Kidney epithelial cell (primary cell): ENCODE measurements at regions not wholly inside any gene's neighbourhood (a gene's known extent, or its start where the extent isn't known, plus 50 kb on each side); places are given as distances from the start of the nearest gene placed in this dataset.
"Not testable (repeated sequence)": the region's sequence is repeated elsewhere in the genome, so short reads cannot be mapped to it uniquely, and the experiment has no call there.

Source experiments
- DNase-seq: peaks from one replicate; pipeline ENCODE4 v3.0.0-alpha.2; 2010; ENCODE audit warnings: low read depth
- H3K27me3 ChIP-seq: 2 replicates; pipeline ENCODE4 v1.6.0; 2011; ENCODE audit warnings: low read length; ENCODE audit not compliant: control insufficient read depth, insufficient read depth
- H3K36me3 ChIP-seq: 2 replicates; pipeline ENCODE4 v1.5.1; 2011; ENCODE audit warnings: low read length; ENCODE audit not compliant: control insufficient read depth, insufficient read depth
- H3K4me3 ChIP-seq: 2 replicates; pipeline ENCODE4 v1.5.1; 2011; ENCODE audit warnings: low read depth, mild to moderate bottlenecking, control low read depth, low read length
- TF ChIP-seq, protein P1 (sequence below): IDR thresholded peaks from 2 replicates; pipeline ENCODE4 v1.5.1; 2011; ENCODE audit warnings: mild to moderate bottlenecking, moderate library complexity, low read length, control low read depth, inconsistent platforms; ENCODE audit not compliant: insufficient read depth, poor library complexity, severe bottlenecking

DNA sequence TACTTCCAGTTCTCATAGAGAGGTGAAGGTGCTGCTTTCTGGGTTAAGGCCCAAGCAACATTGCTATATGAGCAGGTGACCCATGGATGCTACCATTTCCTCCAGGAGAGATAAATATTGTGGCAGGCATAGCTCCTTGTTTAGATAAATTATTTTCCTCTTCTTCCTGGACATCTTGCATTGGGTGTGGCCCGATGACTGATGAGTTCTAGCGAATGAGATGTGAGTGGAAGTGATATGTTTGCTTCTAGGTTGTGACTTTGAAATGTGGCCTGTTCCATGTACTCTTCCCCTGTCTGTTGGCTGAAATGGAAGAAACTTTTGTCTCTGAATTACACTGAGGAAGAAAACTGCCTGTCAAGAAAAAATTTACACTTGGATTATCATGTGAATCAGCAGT is 101.7 kb upstream of the FMN2 start:
- DNase-seq, result no peak
- no peak overlapping the region for H3K4me3 ChIP-seq
- TF ChIP-seq, protein P1, sequence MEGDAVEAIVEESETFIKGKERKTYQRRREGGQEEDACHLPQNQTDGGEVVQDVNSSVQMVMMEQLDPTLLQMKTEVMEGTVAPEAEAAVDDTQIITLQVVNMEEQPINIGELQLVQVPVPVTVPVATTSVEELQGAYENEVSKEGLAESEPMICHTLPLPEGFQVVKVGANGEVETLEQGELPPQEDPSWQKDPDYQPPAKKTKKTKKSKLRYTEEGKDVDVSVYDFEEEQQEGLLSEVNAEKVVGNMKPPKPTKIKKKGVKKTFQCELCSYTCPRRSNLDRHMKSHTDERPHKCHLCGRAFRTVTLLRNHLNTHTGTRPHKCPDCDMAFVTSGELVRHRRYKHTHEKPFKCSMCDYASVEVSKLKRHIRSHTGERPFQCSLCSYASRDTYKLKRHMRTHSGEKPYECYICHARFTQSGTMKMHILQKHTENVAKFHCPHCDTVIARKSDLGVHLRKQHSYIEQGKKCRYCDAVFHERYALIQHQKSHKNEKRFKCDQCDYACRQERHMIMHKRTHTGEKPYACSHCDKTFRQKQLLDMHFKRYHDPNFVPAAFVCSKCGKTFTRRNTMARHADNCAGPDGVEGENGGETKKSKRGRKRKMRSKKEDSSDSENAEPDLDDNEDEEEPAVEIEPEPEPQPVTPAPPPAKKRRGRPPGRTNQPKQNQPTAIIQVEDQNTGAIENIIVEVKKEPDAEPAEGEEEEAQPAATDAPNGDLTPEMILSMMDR, result no peak
- no peaks in the 10 kb centered on the region for H3K27me3 ChIP-seq
- no peaks in the 10 kb centered on the region for H3K36me3 ChIP-seq

DNA sequence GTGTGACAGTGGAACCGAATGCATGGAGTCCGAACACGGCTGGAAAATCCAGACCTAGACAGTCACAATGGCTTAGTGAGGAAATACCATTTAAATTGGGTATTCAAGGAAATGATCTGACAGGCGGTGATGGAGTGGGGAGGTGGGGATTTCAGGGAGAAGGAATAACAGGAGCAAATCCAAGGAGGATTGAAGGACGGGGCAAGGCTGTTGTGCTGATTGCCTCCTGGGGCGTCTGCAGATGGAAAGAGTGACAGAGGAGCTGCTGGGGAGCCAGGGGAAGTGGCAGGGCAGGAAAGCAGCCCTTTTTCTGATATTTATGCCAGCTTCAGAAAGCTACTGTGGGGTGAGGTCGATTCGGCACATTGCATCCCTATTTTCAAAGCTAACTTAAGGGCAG is 99.1 kb upstream of the FMN2 start:
- H3K27me3 ChIP-seq, DNase-seq, H3K36me3 ChIP-seq, H3K4me3 ChIP-seq: not testable (repeated sequence)

DNA sequence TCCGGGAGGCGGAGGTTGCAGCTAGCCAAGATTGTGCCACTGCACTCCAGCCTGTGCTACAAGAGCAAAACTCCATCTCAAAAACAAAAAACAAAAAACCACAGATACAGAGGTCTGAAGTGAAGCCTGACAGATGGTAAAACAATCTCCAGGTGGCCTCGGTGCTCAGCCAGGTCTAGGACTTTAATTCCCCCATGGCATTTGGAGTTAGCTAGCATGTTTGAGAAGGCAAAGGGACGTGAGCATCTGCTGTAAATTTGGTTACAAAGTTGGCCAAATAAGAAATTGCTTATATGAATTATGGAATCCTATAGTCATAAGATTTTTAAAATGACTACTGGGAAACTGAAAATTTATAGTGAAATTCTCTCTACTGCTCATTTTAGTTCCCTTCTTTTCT is 98.3 kb upstream of the FMN2 start:
- TF ChIP-seq, protein P1, result no peak
- H3K4me3 ChIP-seq, result no peak overlapping the region
- no peaks in the 10 kb centered on the region for H3K36me3 ChIP-seq
- DNase-seq, result no peak
- H3K27me3 ChIP-seq, result peaks cover 13% of the 10 kb centered on the region

DNA sequence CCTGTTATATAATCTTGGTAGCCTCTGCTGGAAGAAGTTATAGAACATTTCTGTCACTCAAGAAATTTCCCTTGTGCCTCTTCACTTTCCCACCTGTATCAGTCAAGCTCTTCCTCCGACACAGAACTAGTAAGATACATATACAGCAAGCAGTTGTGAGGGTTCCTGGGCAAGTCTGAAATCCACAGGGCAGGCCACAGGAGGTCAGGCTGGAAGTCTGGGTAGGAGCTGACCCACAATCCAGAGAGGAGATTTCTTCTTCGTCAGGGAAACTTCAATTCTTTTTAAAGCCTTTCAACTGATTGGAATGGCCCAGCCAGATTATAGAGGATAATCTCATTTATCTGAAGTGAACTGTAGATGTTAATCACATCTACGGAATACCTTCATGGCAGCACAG is 96.4 kb upstream of the FMN2 start:
- TF ChIP-seq, protein P1, result no peak
- H3K27me3 ChIP-seq, result peaks cover 13% of the 10 kb centered on the region
- DNase-seq, result no peak
- H3K36me3 ChIP-seq, result no peaks in the 10 kb centered on the region
- H3K4me3 ChIP-seq, result no peak overlapping the region

DNA sequence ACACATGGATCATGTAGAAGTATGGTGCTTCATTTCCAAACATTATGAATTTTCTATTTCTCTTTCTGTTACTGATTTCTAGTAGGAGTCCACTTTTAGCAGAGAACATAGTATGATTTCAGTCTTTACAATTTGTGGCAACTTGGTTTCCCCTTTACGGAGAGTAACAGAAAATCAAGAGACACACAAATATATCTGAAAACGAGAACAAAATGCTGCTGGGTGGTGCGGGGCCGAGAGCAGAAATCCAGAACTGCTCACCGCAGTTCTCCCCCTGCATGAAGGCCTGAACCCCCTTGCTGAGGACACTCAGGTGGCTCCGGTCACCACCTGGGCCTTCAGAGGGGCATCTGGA is 94.5 kb upstream of the FMN2 start:
- TF ChIP-seq, protein P1, result no peak
- Histone ChIP-seq H3K36me3 (no peaks in the 10 kb centered on the region), H3K27me3 (peaks cover 13% of the 10 kb centered on the region), H3K4me3 (no peak overlapping the region)
- no peak for DNase-seq

DNA sequence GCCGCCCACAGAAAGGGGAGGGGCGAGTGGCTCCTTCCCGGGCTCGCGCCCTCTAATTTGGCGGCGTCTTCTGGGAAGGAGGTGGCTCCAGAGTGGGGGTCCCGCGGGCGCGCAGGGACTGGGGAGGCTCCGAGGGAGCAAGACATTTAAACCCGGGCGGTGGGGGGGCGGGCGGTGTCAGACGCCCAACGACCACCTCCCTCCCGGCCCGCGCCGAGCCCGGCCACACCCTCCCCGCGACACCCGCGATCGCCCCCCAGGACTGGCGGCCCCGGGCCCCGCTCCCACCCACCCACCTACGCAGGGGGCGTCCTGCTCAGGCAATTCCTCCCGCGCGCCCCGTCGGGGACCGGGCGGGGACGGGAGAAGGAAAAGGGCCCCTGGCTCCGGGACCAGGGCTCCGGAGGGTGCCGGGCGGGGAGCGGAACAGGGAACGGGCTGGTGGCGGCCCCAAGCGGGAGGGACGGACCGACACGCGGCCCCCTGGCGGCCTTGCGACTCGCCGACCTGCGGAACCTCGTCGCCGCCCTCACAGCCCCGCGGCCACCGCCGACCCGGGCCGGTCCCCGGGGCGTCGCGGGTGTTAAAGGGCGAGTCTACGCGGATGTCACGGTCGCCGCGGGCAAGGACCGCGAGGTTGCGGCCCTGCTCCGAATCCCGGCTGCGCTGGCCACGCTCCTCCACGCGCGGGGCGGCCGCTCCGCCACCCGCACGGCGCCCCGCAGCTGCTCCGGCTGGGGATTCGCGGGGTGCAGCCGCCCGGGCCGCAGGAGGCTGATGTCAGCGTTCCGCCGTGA is 94.0 kb upstream of the FMN2 start:
- TF ChIP-seq, protein P1, result peak; percentile 24
- peaks cover 13% of the 10 kb centered on the region for H3K27me3 ChIP-seq
- H3K4me3 ChIP-seq, result peak overlapping the region; percentile 43

More for the DNA sequence above, 94.0 kb upstream of the FMN2 start:
- no peak for DNase-seq
- no peaks in the 10 kb centered on the region for H3K36me3 ChIP-seq
